MCF 10A (cell line): ENCODE measurements at regions not wholly inside any gene's neighbourhood (a gene's known extent, or its start where the extent isn't known, plus 50 kb on each side); places are given as distances from the start of the nearest gene placed in this dataset.

Experiments used
- BruUV-seq: library from RNA; stranded (reverse); fragments of 400-500 nt; replicated peaks from 2 replicates; lab custom pipeline; 2021; lab: Mats Ljungman, UMichigan
- CTCF ChIA-PET: fragments of 300-600 bp; sonication (Branson Sonifier 250); formaldehyde crosslinking; extraction: SDS; loops from one replicate; lab custom pipeline; 2021; ENCODE audit warnings: antibody characterized with exemption, inconsistent platforms; lab: Yijun Ruan, JAX
- POLR2A ChIA-PET: fragments of 300-600, 350-650 bp; sonication (Branson Sonifier 250); formaldehyde crosslinking; extraction: SDS; loops from one replicate; lab custom pipeline; 2020; ENCODE audit warnings: antibody characterized with exemption, inconsistent platforms; lab: Yijun Ruan, JAX
- DNase-seq: peaks from one replicate; pipeline ENCODE4 v3.0.0-alpha.2; 2018; ENCODE audit not compliant: unreplicated experiment
- H3K27ac Mint-ChIP-seq: one replicate; pipeline ENCODE4 v1.8.0; 2022; ENCODE audit warnings: mild to moderate bottlenecking, low read depth, mixed read lengths; ENCODE audit not compliant: unreplicated experiment
- H3K27me3 Mint-ChIP-seq: one replicate; pipeline ENCODE4 v1.8.0; 2022; ENCODE audit warnings: mixed read lengths; ENCODE audit not compliant: insufficient read depth, unreplicated experiment
- H3K36me3 Mint-ChIP-seq: one replicate; pipeline ENCODE4 v1.8.0; 2022; ENCODE audit warnings: mild to moderate bottlenecking, moderate library complexity, mixed read lengths; ENCODE audit not compliant: insufficient read depth, unreplicated experiment
- H3K4me1 Mint-ChIP-seq: one replicate; pipeline ENCODE4 v1.8.0; 2022; ENCODE audit warnings: mixed read lengths; ENCODE audit not compliant: insufficient read depth, unreplicated experiment
- H3K4me3 Mint-ChIP-seq: one replicate; pipeline ENCODE4 v1.8.0; 2022; ENCODE audit warnings: mild to moderate bottlenecking, moderate library complexity, mixed read lengths; ENCODE audit not compliant: unreplicated experiment
- H3K9me3 Mint-ChIP-seq: one replicate; pipeline ENCODE4 v1.8.0; 2022; ENCODE audit warnings: mixed read lengths; ENCODE audit not compliant: unreplicated experiment
- intact Hi-C: fragments of 100-400 bp; cut with micrococcal nuclease; formaldehyde crosslinking; loops from 2 replicates; pipeline ENCODE4 v1.14.1; 2022
- TF ChIP-seq, protein P1 (sequence below): fragments of 200-600 bp; IDR thresholded peaks from one replicate; pipeline ENCODE4 v1.8.0; 2022; ENCODE audit warnings: antibody characterized with exemption, mild to moderate bottlenecking; ENCODE audit not compliant: unreplicated experiment

DNA sequence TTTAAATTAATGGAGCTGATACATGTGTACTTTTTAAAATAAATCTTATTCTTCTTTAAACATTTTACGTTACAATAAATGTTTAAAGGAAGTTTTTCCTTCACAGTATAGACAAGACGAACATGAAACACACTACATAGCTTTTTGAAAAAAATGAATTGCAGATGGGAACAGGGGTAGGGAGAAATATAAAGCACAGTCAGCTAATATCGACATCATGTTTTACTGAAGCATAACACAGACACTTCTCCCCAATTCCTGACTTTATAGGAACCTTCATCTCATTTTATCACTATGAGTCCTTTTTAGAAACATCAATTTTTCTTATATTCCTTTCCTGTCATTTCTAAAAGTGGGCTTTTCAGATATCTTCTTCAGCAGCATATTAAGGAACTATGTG is 153.5 kb downstream of the MACC1 start:
- no peaks in the 10 kb centered on the region for H3K9me3 Mint-ChIP-seq
- ChIA-PET CTCF (no interaction called here), POLR2A (no interaction called here)
- no peaks in the 10 kb centered on the region for H3K4me1 Mint-ChIP-seq
- H3K27ac Mint-ChIP-seq = no peak overlapping the region
- H3K36me3 Mint-ChIP-seq = no peaks in the 10 kb centered on the region
- no peak for DNase-seq
- intact Hi-C loops = no loop called here
- no peaks in the 10 kb centered on the region for H3K27me3 Mint-ChIP-seq
- no TSS peak for BruUV-seq
- TF ChIP-seq, protein P1, sequence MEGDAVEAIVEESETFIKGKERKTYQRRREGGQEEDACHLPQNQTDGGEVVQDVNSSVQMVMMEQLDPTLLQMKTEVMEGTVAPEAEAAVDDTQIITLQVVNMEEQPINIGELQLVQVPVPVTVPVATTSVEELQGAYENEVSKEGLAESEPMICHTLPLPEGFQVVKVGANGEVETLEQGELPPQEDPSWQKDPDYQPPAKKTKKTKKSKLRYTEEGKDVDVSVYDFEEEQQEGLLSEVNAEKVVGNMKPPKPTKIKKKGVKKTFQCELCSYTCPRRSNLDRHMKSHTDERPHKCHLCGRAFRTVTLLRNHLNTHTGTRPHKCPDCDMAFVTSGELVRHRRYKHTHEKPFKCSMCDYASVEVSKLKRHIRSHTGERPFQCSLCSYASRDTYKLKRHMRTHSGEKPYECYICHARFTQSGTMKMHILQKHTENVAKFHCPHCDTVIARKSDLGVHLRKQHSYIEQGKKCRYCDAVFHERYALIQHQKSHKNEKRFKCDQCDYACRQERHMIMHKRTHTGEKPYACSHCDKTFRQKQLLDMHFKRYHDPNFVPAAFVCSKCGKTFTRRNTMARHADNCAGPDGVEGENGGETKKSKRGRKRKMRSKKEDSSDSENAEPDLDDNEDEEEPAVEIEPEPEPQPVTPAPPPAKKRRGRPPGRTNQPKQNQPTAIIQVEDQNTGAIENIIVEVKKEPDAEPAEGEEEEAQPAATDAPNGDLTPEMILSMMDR = no peak
- H3K4me3 Mint-ChIP-seq = no peak overlapping the region

GRCh38 chr7:20062932-20063331 is 154.3 kb downstream of the MACC1 start:
- Mint-ChIP-seq H3K36me3 (no peaks in the 10 kb centered on the region), H3K9me3 (no peaks in the 10 kb centered on the region), H3K27me3 (no peaks in the 10 kb centered on the region), H3K4me3 (no peak overlapping the region), H3K4me1 (no peaks in the 10 kb centered on the region), H3K27ac (no peak overlapping the region)
- ChIA-PET CTCF (no interaction called here), POLR2A (no interaction called here)
- TF ChIP-seq, protein P1 = no peak
- intact Hi-C loops = no loop called here
- no peak for DNase-seq
- BruUV-seq = no TSS peak

GRCh38 chr7:20053334-20054104 is 163.7 kb downstream of the MACC1 start:
- Mint-ChIP-seq H3K4me3 (no peak overlapping the region), H3K27me3 (no peaks in the 10 kb centered on the region), H3K27ac (no peak overlapping the region), H3K9me3 (no peaks in the 10 kb centered on the region), H3K36me3 (no peaks in the 10 kb centered on the region), H3K4me1 (no peaks in the 10 kb centered on the region)
- no peak for DNase-seq
- ChIA-PET CTCF (no interaction called here), POLR2A (no interaction called here)
- BruUV-seq = no TSS peak
- intact Hi-C loops = no loop called here
- TF ChIP-seq, protein P1 = no peak

- no peaks in the 10 kb centered on the region for H3K9me3 Mint-ChIP-seq
- no peaks in the 10 kb centered on the region for H3K36me3 Mint-ChIP-seq
- no peak overlapping the region for H3K4me3 Mint-ChIP-seq
- ChIA-PET CTCF (interaction anchor here (0.6 to 1.3 kb wide), 2 partner anchors 25 to 296 kb away, joined by 3 to 5 read pairs; no protein-coding TSS in a partner anchor), POLR2A (no interaction called here)
- no peaks in the 10 kb centered on the region for H3K27me3 Mint-ChIP-seq
- no TSS peak for BruUV-seq
- H3K27ac Mint-ChIP-seq = no peak overlapping the region
- no peak for DNase-seq
- TF ChIP-seq, protein P1 = no peak
- intact Hi-C loops = no loop called here
- H3K4me1 Mint-ChIP-seq = no peaks in the 10 kb centered on the region
These were observed 166.8 kb downstream of the MACC1 start for GRCh38 chr7:20050241-20050966.
